Panc1 (cell line): ENCODE measurements at regions not wholly inside any gene's neighbourhood (a gene's known extent, or its start where the extent isn't known, plus 50 kb on each side); places are given as distances from the start of the nearest gene placed in this dataset.

Experiments used
- ATAC-seq: fragments of 200-7000 bp; cut with Tn5 transposase; 2 replicates; pipeline ENCODE4 v1.9.1; 2020; ENCODE audit warnings: mild to moderate bottlenecking, moderate library complexity
- BruUV-seq: library from RNA; stranded (reverse); fragments of 400-500 nt; replicated peaks from 2 replicates; lab custom pipeline; 2021; lab: Mats Ljungman, UMichigan
- CTCF ChIA-PET: fragments of 300-600 bp; sonication (Branson Sonifier 250); formaldehyde crosslinking; loops from one replicate; lab custom pipeline; 2022; ENCODE audit warnings: antibody characterized with exemption; lab: Charles Lee
- POLR2A ChIA-PET: fragments of 300-600 bp; sonication (Branson Sonifier 250); formaldehyde crosslinking; loops from one replicate; lab custom pipeline; 2022; ENCODE audit warnings: antibody characterized with exemption; lab: Charles Lee
- DNase-seq: peaks from one replicate; pipeline ENCODE4 v3.0.0-alpha.2; 2010; ENCODE audit warnings: low read depth, low spot score
- H3K27ac ChIP-seq: 2 replicates; pipeline ENCODE4 v1.5.1; 2011; ENCODE audit warnings: mild to moderate bottlenecking, low read length, inconsistent platforms
- H3K27me3 ChIP-seq: fragments of 200-500 bp; sonication (Bioruptor generic); 2 replicates; pipeline ENCODE4 v1.6.0; 2014; ENCODE audit warnings: low read length, inconsistent platforms; ENCODE audit not compliant: control insufficient read depth, insufficient read depth
- H3K36me3 ChIP-seq: fragments of 200-500 bp; sonication (Bioruptor generic); 2 replicates; pipeline ENCODE4 v1.5.1; 2014; ENCODE audit warnings: inconsistent platforms, mild to moderate bottlenecking, low read length, moderate library complexity; ENCODE audit not compliant: control insufficient read depth, insufficient read depth
- H3K4me1 ChIP-seq: 2 replicates; pipeline ENCODE4 v1.5.1; 2011; ENCODE audit warnings: inconsistent platforms, mild to moderate bottlenecking, low read length, moderate library complexity; ENCODE audit not compliant: control insufficient read depth, insufficient read depth
- H3K4me3 ChIP-seq, 2 experiments: 2 replicates each; pipeline ENCODE4 v1.5.1; 2011 to 2012; ENCODE audit warnings: low read depth in 2 of 2, low read length in 2 of 2, mild to moderate bottlenecking in 2 of 2, inconsistent platforms in 1 of 2, moderate library complexity in 1 of 2
- H3K9me3 ChIP-seq: fragments of 200-500 bp; sonication (Bioruptor generic); 2 replicates; pipeline ENCODE4 v1.5.1; 2014; ENCODE audit warnings: low read depth, mild to moderate bottlenecking, inconsistent platforms, low read length, moderate library complexity; ENCODE audit not compliant: control insufficient read depth, insufficient read depth
- POLR2AphosphoS5 ChIP-seq: IDR thresholded peaks from 2 replicates; pipeline ENCODE4 v1.6.1; 2012; ENCODE audit warnings: mild to moderate bottlenecking, low read depth, low read length, moderate library complexity
- SIN3A ChIP-seq: IDR thresholded peaks from 2 replicates; pipeline ENCODE4 v1.6.1; 2012; ENCODE audit warnings: low read depth, mild to moderate bottlenecking, low read length, moderate library complexity, borderline replicate concordance; ENCODE audit not compliant: insufficient read depth
- TCF7L2 ChIP-seq: IDR thresholded peaks from 2 replicates; pipeline ENCODE4 v1.6.1; 2011; ENCODE audit warnings: mild to moderate bottlenecking, low read depth, low read length, inconsistent platforms
- in situ Hi-C: cut with HindIII; loops from 2 replicates; pipeline ENCODE4 v1.10.0; 2016; ENCODE audit warnings: low sequenced_read_pairs, low pct_unique_long_range_greater_than_20kb
- intact Hi-C: fragments of 100-400 bp; cut with micrococcal nuclease; formaldehyde crosslinking; loops from one replicate; pipeline ENCODE4 v1.10.0; 2022; ENCODE audit not compliant: unreplicated experiment
- TF ChIP-seq, protein P1 (sequence below): fragments of 450-650 bp; IDR thresholded peaks from 2 replicates; pipeline ENCODE4 v1.5.1; 2017; ENCODE audit warnings: mild to moderate bottlenecking
- TF ChIP-seq, protein P2 (sequence below), 2 experiments: IDR thresholded peaks; 2 replicates each; pipeline ENCODE4 v1.6.1; 2011 to 2012; ENCODE audit warnings: low read depth in 2 of 2, control low read depth in 1 of 2, low read length in 1 of 2, mild to moderate bottlenecking in 1 of 2, moderate library complexity in 1 of 2; ENCODE audit not compliant: insufficient read depth in 1 of 2

DNA sequence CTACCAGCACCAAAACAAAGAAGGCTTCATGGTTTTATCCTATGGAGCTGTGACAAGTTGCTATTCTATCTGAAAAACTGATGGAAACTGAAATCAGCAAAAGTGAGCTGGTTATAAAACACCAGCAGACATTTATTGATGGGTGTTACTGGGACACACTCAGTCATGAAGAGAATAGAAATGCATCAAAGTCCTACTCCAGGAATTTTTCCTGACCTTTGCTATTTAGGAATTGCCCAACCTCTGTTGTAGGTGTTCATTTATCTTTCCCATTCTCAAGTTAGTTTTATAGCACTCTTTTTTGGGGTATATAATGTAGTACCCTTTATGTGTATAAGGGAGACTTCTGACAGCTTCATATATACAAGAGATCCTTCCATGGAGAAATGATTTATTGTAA, 533.2 kb downstream of the REEP3 start:
- H3K4me1 ChIP-seq: no peaks in the 10 kb centered on the region
- intact Hi-C loops (no loop called here), in situ Hi-C loops (no loop called here)
- H3K4me3 ChIP-seq: no peak overlapping the region
- DNase-seq (no peak), ATAC-seq (no peak)
- CTCF ChIA-PET: no interaction called here
- TF ChIP-seq TCF7L2: no peak
- no peak for TF ChIP-seq SIN3A
- TF ChIP-seq POLR2AphosphoS5: no peak
- TF ChIP-seq, protein P1, sequence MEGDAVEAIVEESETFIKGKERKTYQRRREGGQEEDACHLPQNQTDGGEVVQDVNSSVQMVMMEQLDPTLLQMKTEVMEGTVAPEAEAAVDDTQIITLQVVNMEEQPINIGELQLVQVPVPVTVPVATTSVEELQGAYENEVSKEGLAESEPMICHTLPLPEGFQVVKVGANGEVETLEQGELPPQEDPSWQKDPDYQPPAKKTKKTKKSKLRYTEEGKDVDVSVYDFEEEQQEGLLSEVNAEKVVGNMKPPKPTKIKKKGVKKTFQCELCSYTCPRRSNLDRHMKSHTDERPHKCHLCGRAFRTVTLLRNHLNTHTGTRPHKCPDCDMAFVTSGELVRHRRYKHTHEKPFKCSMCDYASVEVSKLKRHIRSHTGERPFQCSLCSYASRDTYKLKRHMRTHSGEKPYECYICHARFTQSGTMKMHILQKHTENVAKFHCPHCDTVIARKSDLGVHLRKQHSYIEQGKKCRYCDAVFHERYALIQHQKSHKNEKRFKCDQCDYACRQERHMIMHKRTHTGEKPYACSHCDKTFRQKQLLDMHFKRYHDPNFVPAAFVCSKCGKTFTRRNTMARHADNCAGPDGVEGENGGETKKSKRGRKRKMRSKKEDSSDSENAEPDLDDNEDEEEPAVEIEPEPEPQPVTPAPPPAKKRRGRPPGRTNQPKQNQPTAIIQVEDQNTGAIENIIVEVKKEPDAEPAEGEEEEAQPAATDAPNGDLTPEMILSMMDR: no peak
- TF ChIP-seq, protein P2, sequence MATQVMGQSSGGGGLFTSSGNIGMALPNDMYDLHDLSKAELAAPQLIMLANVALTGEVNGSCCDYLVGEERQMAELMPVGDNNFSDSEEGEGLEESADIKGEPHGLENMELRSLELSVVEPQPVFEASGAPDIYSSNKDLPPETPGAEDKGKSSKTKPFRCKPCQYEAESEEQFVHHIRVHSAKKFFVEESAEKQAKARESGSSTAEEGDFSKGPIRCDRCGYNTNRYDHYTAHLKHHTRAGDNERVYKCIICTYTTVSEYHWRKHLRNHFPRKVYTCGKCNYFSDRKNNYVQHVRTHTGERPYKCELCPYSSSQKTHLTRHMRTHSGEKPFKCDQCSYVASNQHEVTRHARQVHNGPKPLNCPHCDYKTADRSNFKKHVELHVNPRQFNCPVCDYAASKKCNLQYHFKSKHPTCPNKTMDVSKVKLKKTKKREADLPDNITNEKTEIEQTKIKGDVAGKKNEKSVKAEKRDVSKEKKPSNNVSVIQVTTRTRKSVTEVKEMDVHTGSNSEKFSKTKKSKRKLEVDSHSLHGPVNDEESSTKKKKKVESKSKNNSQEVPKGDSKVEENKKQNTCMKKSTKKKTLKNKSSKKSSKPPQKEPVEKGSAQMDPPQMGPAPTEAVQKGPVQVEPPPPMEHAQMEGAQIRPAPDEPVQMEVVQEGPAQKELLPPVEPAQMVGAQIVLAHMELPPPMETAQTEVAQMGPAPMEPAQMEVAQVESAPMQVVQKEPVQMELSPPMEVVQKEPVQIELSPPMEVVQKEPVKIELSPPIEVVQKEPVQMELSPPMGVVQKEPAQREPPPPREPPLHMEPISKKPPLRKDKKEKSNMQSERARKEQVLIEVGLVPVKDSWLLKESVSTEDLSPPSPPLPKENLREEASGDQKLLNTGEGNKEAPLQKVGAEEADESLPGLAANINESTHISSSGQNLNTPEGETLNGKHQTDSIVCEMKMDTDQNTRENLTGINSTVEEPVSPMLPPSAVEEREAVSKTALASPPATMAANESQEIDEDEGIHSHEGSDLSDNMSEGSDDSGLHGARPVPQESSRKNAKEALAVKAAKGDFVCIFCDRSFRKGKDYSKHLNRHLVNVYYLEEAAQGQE (IDR thresholded peaks at IDR 0.05; ENCODE audit: insufficient read depth in 1 of 2, low read depth in 2 of 2, low read length in 1 of 2): no peak
- no peak overlapping the region for H3K27ac ChIP-seq
- no peaks in the 10 kb centered on the region; the same call in 1 of the 2 replicates for H3K27me3 ChIP-seq
- H3K36me3 ChIP-seq: no peaks in the 10 kb centered on the region
- H3K9me3 ChIP-seq: no peaks in the 10 kb centered on the region
- BruUV-seq: no TSS peak
- POLR2A ChIA-PET: no interaction called here

DNA sequence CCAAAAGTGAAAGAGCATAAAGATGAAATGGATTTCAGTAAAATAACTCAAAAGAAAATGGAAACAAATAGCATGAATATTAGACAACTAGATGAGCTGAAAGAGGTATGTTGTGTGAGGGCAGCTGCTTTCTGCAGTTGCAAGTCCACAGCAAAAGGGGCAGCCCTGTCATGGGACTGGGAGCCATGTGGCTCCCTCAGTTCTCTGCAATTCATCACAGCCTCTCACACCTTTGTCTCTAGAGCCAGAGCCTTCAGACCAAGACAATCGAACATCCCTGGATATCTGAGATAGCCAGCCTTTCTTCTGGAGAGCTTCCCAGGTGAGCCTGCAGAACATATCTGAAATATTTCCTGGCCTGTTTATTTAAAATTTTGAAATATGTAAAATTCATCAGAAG, 538.7 kb downstream of the REEP3 start:
- no peak for ATAC-seq
- intact Hi-C loops: no loop called here

More for the DNA sequence above, 538.7 kb downstream of the REEP3 start:
- POLR2A ChIA-PET: no interaction called here
- Histone ChIP-seq H3K4me3 (no peak overlapping the region), H3K4me1 (no peaks in the 10 kb centered on the region), H3K27me3 (no peaks in the 10 kb centered on the region; the same call in 1 of the 2 replicates), H3K27ac (no peak overlapping the region), H3K9me3 (no peaks in the 10 kb centered on the region), H3K36me3 (no peaks in the 10 kb centered on the region)
- in situ Hi-C loops: no loop called here
- TF ChIP-seq TCF7L2: no peak
- TF ChIP-seq, protein P2 (IDR thresholded peaks at IDR 0.05; ENCODE audit: insufficient read depth in 1 of 2, low read depth in 2 of 2, low read length in 1 of 2): no peak
- no peak for TF ChIP-seq POLR2AphosphoS5
- TF ChIP-seq SIN3A: no peak
- TF ChIP-seq, protein P1: no peak
- no TSS peak for BruUV-seq
- DNase-seq: no peak
- CTCF ChIA-PET: no interaction called here
